22Rv1 (cell line): ENCODE measurements at regions not wholly inside any gene's neighbourhood (a gene's known extent, or its start where the extent isn't known, plus 50 kb on each side); places are given as distances from the start of the nearest gene placed in this dataset.

Source experiments
- H3K27ac ChIP-seq: fragments of 450-650 bp; 2 replicates; pipeline ENCODE4 v1.5.1; 2017
- ZFX ChIP-seq: fragments of 450-650 bp; IDR thresholded peaks from 2 replicates; pipeline ENCODE4 v1.6.1; 2017; ENCODE audit warnings: antibody characterized with exemption, borderline replicate concordance
- TF ChIP-seq, protein P1 (sequence below): fragments of 450-650 bp; IDR thresholded peaks from 2 replicates; pipeline ENCODE4 v1.5.1; 2017; ENCODE audit warnings: mild to moderate bottlenecking

DNA sequence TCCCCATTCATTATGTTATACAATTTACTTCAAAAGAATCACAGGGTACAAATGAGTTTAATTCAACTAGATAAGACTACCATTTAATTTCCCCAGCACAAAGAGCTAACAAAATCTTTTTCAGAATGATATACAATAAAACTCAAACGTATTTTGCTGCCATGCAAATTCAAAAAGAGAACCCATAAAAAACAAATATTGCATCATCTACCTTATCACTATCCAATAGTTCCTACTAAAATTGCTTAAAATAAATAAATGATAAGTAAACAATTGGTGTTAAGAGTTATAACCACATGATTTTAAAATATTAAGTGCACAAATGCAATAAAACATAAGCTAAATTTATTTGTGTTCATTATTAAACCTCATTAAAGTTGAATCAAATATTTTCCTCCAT, 919.4 kb downstream of the SLITRK5 start:
- TF ChIP-seq, protein P1, sequence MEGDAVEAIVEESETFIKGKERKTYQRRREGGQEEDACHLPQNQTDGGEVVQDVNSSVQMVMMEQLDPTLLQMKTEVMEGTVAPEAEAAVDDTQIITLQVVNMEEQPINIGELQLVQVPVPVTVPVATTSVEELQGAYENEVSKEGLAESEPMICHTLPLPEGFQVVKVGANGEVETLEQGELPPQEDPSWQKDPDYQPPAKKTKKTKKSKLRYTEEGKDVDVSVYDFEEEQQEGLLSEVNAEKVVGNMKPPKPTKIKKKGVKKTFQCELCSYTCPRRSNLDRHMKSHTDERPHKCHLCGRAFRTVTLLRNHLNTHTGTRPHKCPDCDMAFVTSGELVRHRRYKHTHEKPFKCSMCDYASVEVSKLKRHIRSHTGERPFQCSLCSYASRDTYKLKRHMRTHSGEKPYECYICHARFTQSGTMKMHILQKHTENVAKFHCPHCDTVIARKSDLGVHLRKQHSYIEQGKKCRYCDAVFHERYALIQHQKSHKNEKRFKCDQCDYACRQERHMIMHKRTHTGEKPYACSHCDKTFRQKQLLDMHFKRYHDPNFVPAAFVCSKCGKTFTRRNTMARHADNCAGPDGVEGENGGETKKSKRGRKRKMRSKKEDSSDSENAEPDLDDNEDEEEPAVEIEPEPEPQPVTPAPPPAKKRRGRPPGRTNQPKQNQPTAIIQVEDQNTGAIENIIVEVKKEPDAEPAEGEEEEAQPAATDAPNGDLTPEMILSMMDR = no peak
- no peak for TF ChIP-seq ZFX
- no peak overlapping the region for H3K27ac ChIP-seq

DNA sequence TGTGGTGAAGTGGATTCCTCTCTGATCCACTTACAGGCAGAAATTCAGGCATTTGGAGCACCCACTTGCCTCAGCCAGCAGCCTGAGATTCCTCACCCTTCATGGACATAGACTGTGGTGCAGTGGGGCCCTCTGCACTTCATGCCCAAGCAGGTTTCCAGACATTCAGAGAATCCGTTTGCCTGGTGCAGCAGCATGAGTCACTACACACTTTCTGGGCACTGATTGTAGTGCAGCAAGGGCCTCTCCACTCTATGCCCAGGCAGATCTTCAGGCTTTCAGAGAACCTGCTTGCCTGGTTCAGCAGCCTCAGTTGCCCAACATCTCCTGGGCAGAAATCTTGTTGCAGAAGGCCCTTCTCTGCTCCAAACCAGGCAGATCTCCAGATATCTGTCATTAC, 920.9 kb downstream of the SLITRK5 start:
- TF ChIP-seq, protein P1 = no peak
- no peak for TF ChIP-seq ZFX
- no peak overlapping the region for H3K27ac ChIP-seq

DNA sequence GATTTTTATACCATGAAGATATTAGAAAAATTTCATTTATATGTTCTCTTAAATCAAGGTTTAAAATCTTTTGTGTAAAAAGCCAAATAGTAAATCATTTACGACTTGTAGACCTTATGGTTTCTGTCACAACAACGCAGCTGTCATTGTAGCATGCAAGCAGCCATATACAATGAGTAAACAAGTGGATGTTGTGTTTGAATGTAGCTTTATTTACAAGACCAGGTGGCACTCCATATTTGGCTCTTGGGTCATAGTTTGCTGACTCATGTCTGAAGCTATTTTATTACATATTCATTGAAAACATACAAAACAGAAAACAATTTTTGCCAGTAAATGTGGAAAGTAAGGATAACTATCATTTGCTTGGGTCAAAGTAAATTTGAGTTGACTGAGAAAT, 930.8 kb downstream of the SLITRK5 start:
- no peak for TF ChIP-seq ZFX
- TF ChIP-seq, protein P1 = no peak
- H3K27ac ChIP-seq = no peak overlapping the region

DNA sequence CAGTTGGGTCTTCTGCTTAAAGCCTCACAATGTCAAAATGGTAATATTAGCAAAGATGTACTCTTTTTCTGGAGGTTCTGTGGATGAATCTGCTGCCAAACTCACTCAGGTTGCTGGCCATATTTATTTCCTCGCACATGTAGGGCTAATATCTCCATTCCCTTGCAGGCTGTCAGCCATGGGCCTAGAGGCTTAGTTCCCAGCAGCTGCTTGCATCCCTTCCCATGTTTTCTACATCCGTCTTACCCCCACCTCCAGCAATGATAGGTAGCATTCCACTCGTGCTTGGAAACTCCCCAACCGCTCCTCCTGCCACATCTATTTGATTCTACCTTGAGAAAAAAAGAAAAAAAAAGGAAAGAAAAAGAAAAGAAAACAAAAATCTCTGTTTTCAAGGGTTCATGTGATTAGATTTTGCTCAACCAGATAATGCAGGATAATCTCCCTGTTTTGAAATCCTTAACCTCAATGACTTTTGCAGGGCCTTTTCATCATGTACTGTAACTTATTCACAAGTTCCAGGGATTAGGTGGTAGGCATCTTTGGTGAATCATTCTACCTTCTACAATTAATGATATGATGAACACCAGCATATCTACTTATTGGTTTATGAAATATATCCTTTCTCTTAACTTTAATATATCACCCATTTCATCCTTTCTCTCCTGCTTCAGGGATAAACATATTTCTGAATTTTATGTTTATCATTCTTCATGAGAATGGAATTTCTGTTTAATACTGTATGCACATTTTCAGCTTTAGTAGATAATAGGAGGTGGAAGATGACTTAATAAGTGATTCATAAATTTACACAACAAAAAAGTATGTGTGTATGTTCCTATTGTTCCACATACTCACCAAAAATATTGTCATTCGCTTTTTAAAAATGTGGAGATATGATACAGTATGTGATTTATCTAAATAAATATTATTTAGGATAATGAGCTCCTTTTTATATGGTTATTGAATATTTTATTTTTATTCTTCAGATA, 931.9 kb downstream of the SLITRK5 start:
- no peak overlapping the region for H3K27ac ChIP-seq
- TF ChIP-seq, protein P1 = no peak
- TF ChIP-seq ZFX = no peak

DNA sequence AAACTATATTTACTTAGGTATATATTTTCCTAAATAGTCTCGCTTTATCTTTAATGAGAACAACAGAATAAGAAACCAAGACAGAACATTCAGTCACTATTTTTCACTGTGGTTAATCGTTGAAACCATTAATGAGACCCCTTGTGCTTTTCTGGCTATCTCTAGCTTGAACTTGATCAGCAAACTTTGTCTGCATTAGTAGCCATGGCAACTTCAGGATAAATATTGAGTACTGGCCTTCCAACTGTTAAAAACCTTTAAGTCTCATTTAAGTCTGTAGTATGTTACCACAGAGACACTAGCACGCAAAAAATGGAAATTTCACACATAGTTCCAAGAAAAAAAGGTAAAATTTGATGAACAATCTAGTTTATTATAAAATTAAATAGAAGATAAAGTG, 946.0 kb downstream of the SLITRK5 start:
- H3K27ac ChIP-seq = no peak overlapping the region
- TF ChIP-seq ZFX = no peak
- TF ChIP-seq, protein P1 = no peak

DNA sequence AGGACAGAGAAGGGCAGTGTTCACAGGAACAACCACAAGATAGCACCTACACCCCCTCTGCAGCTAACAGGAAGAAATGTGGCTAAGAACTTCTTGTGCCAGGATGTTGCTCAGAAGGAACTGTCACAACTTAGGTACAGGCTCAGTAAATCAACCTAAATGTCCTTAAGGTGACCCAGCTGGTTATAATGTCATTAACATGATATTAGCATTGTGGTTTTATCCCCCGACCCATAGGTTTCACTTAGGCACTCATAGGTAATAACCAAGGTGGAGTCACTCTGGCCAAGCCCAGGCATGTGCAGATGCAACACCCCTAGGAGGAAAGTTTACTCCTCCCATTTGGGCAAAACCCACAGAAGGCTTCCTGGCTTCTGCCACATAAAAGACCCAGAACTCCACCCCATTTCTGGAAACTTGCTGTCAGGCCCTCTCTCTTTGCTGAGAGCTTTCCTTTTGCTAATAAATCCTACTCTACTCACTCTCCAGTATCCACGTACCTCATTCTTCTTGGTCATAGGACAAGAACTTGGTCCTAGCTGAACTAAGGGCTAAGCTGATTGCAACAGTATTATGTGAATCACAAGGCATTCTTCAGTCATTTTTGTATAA, 951.3 kb downstream of the SLITRK5 start:
- TF ChIP-seq, protein P1 = no peak
- TF ChIP-seq ZFX = no peak
- H3K27ac ChIP-seq = no peak overlapping the region

DNA sequence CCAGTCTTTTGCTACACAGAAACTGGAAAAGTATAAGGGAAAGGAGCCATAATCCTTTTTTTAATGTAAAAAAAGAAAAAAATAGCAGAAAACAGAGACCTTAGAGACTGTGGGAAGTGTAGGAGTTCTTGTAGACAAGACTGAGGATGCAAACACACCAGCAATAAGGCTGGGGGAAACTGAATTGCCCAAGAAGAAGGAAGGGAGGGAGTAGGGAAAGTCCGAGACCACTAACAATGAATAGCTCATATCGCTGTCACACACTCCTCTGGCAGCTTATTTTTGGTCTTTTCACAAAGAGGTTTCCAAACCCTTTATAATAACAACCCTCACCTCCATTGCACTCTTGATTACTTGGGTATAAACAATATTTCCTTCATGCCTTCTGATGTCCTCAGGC, 952.0 kb downstream of the SLITRK5 start:
- TF ChIP-seq, protein P1 = no peak
- TF ChIP-seq ZFX = no peak
- H3K27ac ChIP-seq = no peak overlapping the region
